HG03439 (cell line): ENCODE measurements at regions not wholly inside any gene's neighbourhood (a gene's known extent, or its start where the extent isn't known, plus 50 kb on each side); places are given as distances from the start of the nearest gene placed in this dataset.
"Not testable (repeated sequence)": the region's sequence is repeated elsewhere in the genome, so short reads cannot be mapped to it uniquely, and the experiment has no call there.

Source experiments
- ATAC-seq: cut with Tn5 transposase; IDR thresholded peaks from one replicate; pipeline ENCODE4 v1.9.1; 2021; ENCODE audit warnings: mild to moderate bottlenecking, moderate library complexity; ENCODE audit not compliant: unreplicated experiment

DNA sequence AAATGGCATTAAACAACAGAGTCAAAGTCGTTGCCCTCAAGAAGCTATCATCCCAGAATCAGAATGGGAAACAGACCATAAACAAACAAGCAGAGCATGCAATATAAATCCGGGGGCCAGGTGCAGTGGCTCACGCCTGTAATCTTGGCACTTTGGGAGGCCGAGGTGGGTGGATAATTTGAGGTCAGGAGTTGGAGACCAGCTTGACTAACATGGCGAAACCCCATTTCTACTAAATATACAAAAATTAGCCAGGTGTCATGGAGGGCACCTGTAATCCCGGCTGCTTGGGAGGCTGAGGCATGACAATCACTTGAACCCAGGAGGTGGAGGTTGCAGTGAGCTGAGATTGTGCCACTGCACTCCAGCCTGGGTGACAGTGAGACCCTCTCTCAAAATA lies 249.8 kb downstream of the CYRIA start:
- not testable (repeated sequence) for ATAC-seq

DNA sequence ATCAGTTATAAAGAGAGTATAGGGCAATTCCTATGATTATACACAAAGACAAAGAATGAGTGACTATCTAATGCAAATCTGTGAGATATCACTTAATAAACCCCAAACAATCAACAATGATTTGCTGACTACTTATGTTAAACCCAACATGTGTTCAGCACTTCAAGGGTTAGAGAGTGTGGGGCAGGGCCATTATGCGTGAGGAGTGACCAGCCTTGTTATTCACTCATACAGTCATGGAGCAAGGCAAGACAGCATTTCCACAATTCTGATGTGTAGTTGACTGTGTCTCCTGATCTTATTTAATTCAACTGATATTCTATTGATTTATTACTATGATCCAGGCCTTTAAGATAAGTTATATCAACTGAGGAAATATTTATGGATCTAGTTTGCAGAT lies 251.7 kb downstream of the CYRIA start:
- ATAC-seq, result no peak

DNA sequence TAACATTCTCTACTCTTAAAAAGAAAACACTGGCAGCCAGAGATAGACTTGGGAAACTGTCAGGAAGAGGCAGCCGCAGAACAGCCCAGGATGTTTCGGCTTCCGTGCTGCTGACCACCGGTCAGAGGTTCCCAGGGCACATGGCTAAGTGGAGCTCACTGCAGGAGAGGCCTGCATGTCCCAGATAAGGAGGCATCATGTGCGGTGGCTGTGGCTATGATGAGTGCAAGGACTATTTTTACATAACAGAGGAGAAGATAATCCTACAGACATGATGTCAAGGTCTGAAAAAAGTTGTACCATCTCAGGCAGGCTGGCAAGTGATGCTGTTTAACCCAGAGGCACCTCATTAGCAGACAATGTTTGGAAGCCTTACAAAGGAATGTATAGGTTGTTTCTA lies 252.3 kb downstream of the CYRIA start:
- ATAC-seq, result no peak

DNA sequence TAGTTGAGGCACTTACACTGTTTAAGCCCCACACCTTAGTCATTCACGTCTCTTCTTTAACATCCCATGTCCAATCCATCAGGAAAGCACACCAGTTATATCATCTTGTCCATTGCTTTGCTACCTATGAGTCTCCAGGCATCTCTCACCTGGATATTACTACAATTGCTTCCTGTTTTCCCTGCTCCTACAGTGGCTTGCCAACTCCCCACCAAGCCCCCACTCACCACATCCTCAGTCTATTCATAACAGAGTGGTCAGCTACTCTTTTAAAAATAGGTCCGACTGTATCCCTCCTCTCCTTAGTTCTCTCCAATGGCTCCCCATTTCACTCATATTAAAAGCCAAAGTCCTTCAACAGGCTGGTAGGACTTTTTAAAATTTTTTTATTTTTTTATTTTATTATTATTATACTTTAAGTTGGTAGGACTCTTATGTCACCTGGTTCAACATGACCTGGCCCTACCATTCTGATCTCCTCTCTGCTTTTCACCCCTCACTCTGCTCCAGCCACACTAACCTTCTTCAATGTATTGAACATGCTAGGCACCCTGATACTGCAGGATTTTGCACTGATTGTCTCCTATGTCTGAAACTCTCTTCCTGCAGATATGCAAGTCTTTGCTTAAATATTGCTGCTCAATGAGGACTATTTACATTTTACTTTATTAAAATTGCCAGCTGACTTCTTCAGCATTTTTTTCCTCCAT lies 253.2 kb downstream of the CYRIA start:
- ATAC-seq, result no peak

DNA sequence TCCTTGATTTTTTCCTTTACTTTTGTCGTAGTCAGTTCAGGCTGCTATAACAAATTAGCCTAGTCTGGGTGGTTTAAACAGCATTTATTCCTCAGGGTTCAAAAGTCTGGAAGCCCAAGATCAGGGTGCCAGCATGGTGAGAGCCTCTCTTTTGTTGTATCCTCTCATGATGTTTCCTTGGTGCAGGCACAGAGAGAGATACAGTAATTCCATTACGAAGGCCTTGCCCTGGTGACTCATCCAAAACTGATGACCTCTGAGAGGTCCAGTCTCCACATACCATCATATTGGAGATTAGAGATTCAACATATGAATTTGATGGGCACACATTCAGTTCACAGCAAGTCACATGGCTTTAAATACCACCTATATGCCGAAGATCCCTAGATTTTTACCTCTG lies 253.8 kb downstream of the CYRIA start:
- ATAC-seq, result no peak

DNA sequence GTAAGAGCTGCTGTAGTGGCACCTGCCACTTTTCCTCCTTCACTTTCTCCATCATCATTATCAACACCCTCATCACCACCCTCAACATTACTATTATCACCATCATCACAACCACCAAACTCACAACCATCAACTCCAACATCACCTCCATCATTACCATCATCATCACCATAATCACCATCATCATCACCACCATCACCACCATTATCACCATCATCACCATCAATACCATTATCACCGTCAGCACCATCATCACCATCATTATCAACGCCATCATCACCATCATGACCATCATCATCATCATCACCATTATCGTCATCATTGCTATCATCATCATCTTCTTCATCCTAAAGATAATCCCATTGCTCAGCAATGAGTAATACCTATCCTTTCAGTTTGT lies 255.8 kb downstream of the CYRIA start:
- ATAC-seq, result no peak

DNA sequence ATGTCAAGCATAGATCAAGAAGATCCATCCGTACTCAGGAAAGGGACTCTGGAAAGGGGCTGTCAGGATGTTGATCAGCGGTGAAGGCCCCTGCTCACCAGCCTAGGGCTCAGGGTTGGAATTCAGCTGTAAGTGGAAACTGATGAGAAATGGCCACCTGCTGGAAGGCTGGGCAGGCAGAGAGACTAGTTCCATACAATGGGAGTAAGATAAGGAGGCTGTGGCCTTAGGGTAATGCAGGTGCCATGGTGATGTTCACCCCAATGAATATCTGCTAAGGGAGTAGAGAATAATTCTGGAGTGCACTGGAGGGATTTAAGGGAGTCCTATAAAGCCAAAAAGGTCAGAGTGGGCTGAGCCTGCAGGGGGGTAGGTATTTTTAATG lies 256.6 kb downstream of the CYRIA start:
- ATAC-seq, result no peak

DNA sequence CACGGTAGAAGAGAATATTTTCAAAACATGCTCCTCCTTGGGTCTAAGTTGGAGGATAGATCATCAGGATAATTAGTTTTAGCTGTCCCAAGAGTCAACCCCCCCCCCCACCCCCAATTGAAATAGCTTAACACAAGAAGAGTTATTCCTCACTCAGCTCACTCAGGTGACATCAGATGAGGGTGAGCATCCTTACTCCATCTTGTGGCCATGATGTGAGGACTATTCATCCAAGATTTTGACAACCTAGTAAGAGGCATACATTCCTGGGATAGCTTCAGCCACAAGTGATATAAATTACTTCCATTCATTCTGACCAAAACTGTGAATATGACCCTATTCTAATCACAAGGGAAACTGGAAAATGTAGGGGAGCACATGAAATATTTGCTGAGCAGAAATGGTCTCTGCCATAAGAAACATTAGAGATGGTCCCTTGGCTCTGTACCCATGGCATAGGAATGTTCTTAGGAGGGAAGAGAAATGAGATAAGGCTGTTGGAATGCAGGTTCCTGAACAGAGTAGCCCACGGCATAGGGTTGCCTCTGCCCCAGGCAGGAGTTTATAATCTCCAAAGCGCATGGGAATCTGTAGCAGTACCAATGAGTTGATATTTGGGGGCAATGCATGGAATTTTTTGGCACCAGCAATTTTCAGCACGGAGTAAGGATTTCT lies 257.2 kb downstream of the CYRIA start:
- ATAC-seq, result no peak

DNA sequence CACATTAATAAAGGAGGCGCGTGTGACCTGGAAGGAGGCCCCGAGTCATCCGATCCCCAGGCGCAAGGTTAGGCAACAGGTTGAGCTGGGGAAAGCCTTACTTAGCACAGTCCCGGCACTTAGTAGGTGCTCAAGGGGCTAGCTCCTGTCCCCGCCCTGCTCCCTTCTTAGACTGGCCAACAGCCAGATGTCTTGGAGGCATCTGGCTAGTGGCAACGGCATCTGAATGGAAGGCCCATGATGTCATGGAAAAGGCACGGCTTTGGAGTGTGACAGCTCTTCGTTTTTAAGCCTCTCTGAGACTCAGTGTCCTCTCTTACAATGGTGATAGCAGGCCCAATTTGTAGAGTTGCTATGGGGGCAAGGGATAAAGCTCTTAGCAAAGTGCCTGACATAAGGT lies 258.3 kb downstream of the CYRIA start:
- no peak for ATAC-seq

DNA sequence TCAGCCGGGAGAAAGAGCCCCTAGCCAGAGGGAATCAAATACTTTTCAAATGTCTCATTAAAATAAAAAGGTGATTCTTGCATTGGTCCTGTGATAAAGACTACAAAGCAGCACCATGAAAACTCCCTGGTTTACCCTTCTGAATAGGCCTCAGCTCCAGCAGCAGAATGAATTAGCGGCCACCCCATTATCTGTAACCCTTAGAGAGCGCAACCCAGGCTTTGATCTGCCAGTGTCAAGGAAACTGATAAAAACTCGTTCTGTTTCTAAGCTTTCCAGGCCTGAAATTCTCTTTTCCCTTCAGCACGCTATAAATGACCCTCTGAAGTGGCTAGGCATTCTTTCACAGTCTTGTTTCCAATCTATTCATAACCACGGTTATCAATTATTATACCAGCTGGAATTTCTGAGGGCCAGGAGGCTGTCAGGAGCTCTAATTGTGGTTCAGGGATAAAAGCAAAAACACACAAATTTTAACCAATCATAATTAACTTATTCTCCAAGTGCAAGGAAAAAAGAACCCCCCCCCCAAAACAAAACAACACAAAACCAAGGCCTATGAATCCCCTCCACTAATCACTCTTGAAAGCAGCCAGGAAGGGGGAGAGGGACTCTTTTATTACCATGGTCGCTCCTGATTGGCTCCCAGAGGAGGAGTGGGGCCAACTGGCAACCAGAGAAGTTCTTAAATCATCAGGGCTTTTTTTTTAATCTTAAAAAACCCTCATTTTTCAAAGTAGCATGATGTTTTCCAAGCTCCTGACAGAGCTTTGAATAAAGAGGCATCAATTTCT lies 258.9 kb downstream of the CYRIA start:
- ATAC-seq, result no peak

DNA sequence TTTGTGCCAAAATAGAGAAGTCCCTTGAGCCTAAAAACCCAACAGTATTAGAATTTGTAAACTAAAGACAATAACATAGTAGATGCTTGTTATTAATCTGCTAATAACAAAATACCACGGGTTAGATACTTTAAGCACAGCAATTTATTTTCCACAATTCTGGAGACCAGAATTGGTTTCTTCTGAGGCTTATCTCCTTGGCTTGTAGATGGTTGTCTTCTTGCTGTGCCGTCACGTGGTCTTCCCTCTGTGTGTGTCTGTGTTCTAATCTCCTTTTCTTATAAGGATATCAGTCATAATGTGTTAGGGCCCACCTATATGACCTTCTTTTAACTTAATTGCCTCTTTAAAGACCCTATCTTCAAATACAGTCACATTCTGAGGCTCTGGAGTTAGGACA lies 260.1 kb downstream of the CYRIA start:
- ATAC-seq, result no peak

DNA sequence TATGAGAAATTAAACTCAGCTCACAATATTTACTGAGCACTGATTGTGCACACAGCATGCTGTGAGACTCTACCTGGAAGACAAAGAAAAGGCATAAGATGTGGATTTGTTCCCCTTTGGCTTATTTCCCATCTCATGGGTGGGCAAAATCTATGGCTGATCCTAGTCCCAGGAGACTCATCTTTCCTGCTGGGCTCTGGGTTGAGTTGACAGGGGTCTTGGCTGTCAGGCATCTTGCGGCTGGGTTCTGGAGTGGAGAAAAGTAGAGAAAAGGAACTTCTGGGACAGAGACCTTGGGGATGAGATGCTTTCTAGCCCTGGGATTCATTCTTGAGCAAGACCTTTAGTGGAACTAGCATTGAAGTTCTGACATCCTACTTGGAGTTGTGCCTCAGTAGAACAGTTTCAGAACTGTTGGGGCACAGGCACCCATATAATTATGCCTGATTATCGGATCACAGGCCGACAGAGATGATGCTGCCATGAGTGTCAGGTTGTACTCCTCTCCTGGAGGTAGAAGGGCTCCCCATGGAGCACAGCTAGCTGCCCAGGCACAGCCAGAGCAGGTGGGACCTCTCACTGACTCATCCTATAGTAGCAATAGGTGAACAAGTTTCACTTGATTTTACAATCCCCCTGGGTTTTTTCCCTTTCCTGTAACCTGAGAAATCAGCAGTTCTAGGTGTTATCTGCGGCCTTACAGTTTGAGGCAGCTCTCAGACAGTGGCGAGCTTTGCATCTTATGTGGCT lies 260.9 kb downstream of the CYRIA start:
- ATAC-seq, result no peak

DNA sequence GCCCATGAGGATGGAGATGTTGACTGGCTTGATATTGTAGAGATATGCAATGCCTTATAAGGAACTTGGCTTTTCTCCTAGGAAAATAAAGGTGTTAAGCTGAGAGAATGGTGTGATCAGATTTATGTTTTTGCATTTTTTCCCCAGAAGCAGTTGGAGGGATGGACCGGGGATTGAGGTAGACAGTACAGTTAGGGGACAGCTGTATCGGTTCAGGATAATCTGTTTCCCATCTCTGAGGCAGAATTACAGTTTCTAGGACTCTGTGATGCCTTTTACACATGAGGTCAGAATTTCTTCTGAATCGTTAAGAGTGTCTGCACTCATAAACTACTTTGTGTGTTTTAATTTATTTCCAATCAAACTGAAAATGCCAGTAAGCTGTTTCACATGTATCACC lies 261.5 kb downstream of the CYRIA start:
- ATAC-seq, result no peak

DNA sequence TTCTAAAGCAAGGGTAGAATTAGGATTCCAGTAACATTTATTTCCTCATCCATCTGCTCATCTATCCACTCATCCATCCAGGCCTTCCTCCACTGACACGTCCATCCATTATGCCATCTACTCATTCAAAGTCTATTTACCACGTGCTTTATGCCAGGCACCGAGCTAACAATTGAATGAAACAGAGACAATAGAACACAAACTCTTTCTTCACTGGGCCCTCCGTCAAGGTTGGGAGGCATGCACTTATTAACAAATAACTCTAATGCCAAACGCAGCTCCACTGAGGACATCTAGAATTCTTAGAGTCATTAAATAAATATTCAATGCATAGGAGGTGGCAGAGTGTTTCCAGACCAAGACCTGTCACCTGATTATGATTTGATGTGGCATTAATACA lies 262.7 kb downstream of the CYRIA start:
- ATAC-seq, result no peak

DNA sequence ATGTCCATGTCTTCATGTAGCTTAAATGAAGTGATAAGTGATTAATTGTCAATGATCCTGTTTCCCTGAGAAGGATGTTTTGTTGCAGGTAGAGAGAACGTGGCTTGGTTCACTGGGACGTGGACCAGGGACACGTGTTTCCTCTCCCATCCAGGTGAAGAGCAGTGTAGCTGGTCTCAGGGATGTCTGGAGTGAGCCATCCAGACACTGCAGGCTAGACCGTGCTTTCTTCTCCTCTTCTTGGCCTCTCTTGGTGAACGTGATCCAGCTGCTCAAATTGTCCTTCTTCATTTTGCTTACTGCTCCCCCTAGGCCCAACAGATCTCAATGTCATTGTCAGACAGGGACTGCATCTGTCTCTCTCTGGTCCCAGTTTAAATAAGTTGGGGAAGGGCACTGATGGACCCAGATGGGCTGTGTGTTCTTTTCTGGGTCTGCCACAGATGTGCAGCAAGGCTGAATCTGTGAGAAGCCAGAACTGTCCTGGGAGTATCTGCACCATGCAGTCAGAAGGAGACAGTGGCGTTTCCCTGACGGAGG lies 263.8 kb downstream of the CYRIA start:
- ATAC-seq, result no peak

DNA sequence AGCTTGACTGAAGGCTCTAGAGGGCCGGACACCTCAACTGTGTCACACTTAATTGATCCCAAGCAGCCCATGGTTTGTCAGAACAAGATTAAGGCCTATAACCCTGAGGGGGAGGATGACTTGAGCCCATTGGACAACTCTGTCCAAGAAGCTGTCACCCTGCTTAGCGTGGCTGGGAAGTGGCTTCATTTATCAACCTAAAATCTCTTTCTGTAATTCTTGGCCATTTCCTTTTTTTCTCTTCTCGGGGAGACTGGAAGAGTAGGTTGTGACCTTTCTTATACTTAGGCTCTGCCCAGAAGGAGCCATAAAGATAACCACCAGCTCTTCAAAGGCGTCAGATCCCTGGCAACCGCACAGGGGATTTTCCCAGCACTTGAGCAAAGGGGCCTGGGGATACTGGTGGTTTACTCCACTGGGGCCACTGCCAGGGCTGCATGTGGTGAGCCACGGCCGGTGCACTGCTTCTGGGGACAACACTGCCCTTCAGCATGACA lies 265.5 kb downstream of the CYRIA start:
- no peak for ATAC-seq

DNA sequence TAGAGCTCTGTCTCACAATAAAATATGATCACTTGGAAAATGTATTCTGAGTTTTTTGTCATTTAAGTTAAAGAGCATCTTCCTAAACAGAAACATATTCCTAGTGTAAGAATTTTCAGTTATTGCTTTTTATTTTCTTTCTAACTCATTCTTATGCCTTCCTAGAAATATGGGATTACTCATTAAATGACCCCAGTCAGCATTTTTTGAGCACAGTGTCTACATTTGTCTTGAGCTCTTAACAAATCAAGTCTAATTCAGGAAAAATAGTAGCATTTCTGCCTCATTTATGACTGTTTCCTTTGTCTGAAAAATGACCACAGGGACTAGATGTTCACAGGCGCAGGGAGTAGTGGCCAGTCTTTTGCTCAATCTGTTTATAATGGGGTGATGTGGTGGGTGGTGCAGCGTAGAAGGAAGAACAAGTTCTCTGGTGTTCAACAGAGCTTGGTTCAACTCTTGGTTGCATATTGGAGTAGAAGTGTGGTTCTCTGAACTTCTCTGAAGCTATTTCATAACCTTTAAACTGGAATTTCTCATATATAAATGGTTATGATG lies 267.1 kb downstream of the CYRIA start:
- ATAC-seq, result no peak

DNA sequence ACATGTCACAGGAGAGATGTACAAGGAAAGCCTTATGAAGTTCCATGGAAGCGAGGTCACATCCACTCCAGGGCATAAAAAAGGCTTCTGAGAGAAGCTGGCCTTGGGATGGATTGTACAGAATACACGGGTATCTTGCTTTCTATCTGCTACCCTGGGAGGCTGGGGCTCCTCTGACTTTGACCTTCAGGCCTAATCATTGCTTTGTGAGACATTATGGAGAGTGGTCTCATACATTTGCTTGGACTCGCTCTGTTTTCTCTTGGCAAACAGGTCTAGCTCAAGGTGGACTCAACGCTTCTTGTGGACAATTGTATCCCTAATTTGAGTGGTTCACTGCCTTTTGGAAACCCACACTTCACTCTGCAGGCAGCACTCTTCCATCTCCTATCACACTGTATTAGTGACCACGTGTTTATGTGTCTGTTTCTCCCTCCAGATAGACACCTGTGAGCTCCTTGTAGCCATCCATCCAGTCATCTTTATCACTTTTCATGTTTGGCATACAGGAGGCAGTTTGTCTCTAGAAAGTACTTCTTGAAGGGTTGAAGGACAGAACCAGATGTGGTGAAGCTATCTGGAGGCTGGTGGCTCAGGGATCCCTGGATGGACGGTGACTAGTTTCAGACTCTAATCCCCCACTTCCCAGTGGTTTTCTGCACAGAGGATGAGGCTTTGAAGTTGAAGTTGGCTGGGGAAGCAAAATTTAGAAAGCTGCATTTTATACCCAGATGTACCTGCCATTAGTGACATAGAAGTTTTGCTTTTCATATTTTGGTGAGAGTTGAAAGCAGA lies 267.8 kb downstream of the CYRIA start:
- no peak for ATAC-seq

DNA sequence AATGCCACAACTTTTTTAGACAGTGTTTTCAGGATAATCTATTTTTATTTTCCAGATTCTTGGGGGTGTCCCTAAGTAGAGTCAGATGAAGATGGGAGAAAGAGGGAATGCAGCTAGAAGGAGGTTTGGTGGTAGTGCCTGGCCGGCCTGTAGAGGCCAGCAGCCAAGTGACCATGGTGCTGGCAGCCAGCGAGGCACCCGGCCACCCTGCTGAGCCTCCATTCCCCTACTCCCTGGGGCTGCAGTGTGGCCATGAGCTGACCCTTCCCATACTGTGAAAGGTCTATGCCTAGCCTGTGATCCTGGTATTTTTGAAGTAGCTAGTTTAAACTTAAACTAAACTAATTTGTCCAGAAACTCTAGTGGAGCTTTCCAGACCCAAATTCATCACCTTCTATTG lies 268.6 kb downstream of the CYRIA start:
- no peak for ATAC-seq

DNA sequence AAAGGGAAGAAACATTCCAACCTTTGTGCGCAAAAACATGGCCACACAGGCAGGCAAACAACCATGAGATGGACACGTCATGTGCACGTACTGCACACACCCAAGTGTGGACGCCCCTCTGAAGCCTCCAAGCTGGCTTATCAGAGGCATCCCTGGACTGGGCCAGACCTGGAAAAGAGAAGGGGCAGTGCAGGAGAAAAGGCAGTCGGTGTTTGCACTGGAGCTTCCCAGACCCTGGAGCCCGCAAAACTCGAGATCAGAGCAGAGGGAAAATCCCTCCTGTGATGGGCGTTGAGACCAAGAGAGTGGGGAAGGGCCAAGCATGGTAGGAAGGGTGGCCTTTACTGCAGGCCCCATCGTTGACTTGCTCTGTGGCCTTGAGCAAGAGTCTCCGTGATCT lies 269.5 kb downstream of the CYRIA start:
- no peak for ATAC-seq
